IgD-negative memory B cell (primary cell): ENCODE measurements at regions not wholly inside any gene's neighbourhood (a gene's known extent, or its start where the extent isn't known, plus 50 kb on each side); places are given as distances from the start of the nearest gene placed in this dataset.

Experiments
- H3K27ac Mint-ChIP-seq, 3 donors: one replicate each; pipeline ENCODE4 v1.8.0; 2020 to 2022; ENCODE audit warnings: mild to moderate bottlenecking in 3 of 3, mixed read lengths in 3 of 3, moderate library complexity in 1 of 3
- H3K27me3 Mint-ChIP-seq: one replicate; pipeline ENCODE4 v1.8.0; 2021; ENCODE audit warnings: mixed read lengths
- H3K36me3 Mint-ChIP-seq: one replicate; pipeline ENCODE4 v1.8.0; 2020; ENCODE audit warnings: mild to moderate bottlenecking, mixed read lengths
- H3K4me1 Mint-ChIP-seq, 3 donors: one replicate each; pipeline ENCODE4 v1.8.0; 2020 to 2022; ENCODE audit warnings: mixed read lengths in 3 of 3, mild to moderate bottlenecking in 1 of 3
- H3K4me3 Mint-ChIP-seq, 4 donors: one replicate each; pipeline ENCODE4 v1.8.0; 2020 to 2022; ENCODE audit warnings: mild to moderate bottlenecking in 4 of 4, mixed read lengths in 4 of 4, moderate library complexity in 3 of 4
- H3K9me3 Mint-ChIP-seq, 3 donors: one replicate each; pipeline ENCODE4 v1.8.0; 2020 to 2021; ENCODE audit warnings: mixed read lengths in 3 of 3, mild to moderate bottlenecking in 1 of 3

GRCh38 chr7:83882551-83882950 is 233.6 kb upstream of the SEMA3E start:
- Mint-ChIP-seq H3K9me3 (peaks cover 0 to 14% (median 3%) of the 10 kb centered on the region in 3 donors), H3K36me3 (no peaks in the 10 kb centered on the region), H3K4me3 (no peak overlapping the region), H3K27ac (no peak overlapping the region), H3K4me1 (no peaks in the 10 kb centered on the region), H3K27me3 (no peaks in the 10 kb centered on the region)

- Mint-ChIP-seq H3K4me1 (no peaks in the 10 kb centered on the region), H3K27ac (no peak overlapping the region), H3K4me3 (no peak overlapping the region), H3K36me3 (no peaks in the 10 kb centered on the region), H3K9me3 (peaks cover 4 to 5% (median 5%) of the 10 kb centered on the region in 3 donors), H3K27me3 (no peaks in the 10 kb centered on the region)
Observed at GRCh38 chr7:83879063-83879462, 230.1 kb upstream of the SEMA3E start.

GRCh38 chr7:83878614-83879013 is 229.7 kb upstream of the SEMA3E start:
- no peak overlapping the region for H3K27ac Mint-ChIP-seq
- H3K4me1 Mint-ChIP-seq, result no peaks in the 10 kb centered on the region
- no peaks in the 10 kb centered on the region for H3K36me3 Mint-ChIP-seq
- H3K4me3 Mint-ChIP-seq, result no peak overlapping the region
- H3K27me3 Mint-ChIP-seq, result no peaks in the 10 kb centered on the region
- H3K9me3 Mint-ChIP-seq, result peaks cover 4 to 5% (median 5%) of the 10 kb centered on the region in 3 donors

GRCh38 chr7:83876593-83876992 is 227.7 kb upstream of the SEMA3E start:
- Mint-ChIP-seq H3K27me3 (no peaks in the 10 kb centered on the region), H3K4me3 (no peak overlapping the region), H3K27ac (no peak overlapping the region), H3K36me3 (no peaks in the 10 kb centered on the region), H3K4me1 (no peaks in the 10 kb centered on the region), H3K9me3 (peaks cover 4 to 5% (median 5%) of the 10 kb centered on the region in 3 donors)

GRCh38 chr7:83873459-83873858 is 224.5 kb upstream of the SEMA3E start:
- Mint-ChIP-seq H3K9me3 (peaks cover 0 to 5% (median 4%) of the 10 kb centered on the region in 3 donors), H3K27ac (no peak overlapping the region), H3K27me3 (no peaks in the 10 kb centered on the region), H3K4me3 (no peak overlapping the region), H3K4me1 (no peaks in the 10 kb centered on the region), H3K36me3 (no peaks in the 10 kb centered on the region)

DNA sequence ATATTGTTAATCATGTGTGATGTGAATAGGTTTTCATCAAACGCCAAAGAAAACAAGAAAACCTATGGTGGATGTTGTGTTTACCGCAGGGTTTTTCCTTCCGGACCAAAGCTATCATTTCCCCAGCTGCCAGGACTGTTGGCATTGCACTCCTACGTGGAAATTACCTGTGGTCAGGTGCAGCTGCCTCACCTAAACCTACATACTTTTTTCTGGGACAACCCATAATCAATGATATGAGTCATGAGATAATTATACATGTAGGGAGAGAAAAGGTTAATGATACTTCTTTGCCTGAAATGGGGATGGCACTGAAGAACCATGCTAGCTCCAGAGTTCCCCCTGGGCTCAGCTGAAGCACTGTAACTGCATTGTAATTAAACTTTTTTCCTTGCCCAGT is 223.6 kb upstream of the SEMA3E start:
- no peak overlapping the region for H3K4me3 Mint-ChIP-seq
- H3K4me1 Mint-ChIP-seq, result no peaks in the 10 kb centered on the region
- H3K36me3 Mint-ChIP-seq, result no peaks in the 10 kb centered on the region
- peaks cover 0 to 5% (median 4%) of the 10 kb centered on the region in 3 donors for H3K9me3 Mint-ChIP-seq
- no peak overlapping the region for H3K27ac Mint-ChIP-seq
- H3K27me3 Mint-ChIP-seq, result no peaks in the 10 kb centered on the region

DNA sequence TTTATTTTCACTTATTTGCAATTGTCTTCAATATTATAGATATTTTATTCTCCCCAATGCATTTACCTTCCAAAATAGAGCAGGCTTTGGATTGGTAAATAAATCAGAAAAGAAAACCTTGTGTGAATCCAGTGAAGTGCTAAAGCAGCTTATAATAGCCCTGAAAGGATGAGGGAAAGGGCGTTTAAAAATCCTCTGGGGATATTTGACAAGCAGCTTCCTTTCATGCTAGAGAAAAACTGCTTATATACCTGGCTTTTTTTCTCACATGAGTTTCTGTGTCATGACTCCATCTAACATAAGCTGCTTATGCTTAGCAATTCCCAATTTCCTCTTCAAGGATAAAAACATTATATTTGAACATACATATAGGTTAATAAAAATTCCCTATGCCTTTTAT is 221.6 kb upstream of the SEMA3E start:
- Mint-ChIP-seq H3K27ac (no peak overlapping the region), H3K27me3 (no peaks in the 10 kb centered on the region), H3K36me3 (no peaks in the 10 kb centered on the region), H3K4me1 (no peaks in the 10 kb centered on the region), H3K9me3 (peaks cover 0 to 2% (median 0%) of the 10 kb centered on the region in 3 donors), H3K4me3 (no peak overlapping the region)

DNA sequence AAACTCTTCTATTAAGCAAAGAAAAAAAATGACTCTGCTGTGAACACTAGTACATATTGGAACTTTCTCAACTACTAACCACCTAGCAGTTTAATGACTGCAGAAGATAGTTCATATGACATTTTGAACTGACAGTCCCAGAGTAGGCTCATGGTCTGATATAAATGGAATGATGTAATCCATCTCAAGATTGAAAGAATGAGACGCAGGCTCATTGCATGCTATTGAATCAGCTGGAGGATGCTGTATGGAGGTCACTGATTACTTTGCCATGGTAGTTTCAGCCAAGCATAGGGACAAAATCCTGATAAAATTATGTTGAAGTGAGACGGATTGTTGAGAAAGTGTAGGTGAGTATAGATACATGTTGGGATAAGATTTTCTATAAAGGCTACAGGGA is 217.6 kb upstream of the SEMA3E start:
- no peaks in the 10 kb centered on the region for H3K27me3 Mint-ChIP-seq
- H3K4me1 Mint-ChIP-seq, result no peaks in the 10 kb centered on the region
- H3K36me3 Mint-ChIP-seq, result no peaks in the 10 kb centered on the region
- no peak overlapping the region for H3K27ac Mint-ChIP-seq
- H3K9me3 Mint-ChIP-seq, result peaks cover 0 to 2% (median 2%) of the 10 kb centered on the region in 3 donors
- H3K4me3 Mint-ChIP-seq, result no peak overlapping the region

DNA sequence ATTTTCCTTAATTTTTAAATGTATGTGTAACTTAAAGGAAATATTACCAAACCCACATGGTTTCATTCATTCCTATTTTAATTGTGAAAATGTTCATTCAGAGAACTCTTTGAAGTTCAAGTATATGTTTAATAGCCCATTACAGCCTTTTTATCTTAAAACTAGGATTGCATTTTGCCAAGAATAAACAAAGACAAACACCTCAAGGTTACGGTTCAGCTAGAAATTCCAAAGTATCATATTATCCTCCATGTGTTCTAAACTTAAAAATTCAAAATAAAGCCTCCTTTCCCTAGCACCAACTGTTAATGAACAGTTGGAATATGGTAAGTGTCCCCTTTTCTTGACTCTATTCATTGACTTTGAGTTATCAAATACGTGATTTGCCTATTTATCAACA is 215.6 kb upstream of the SEMA3E start:
- Mint-ChIP-seq H3K4me1 (no peaks in the 10 kb centered on the region), H3K27me3 (no peaks in the 10 kb centered on the region), H3K9me3 (peaks cover 0 to 6% (median 0%) of the 10 kb centered on the region in 3 donors), H3K36me3 (no peaks in the 10 kb centered on the region), H3K4me3 (no peak overlapping the region), H3K27ac (no peak overlapping the region)

DNA sequence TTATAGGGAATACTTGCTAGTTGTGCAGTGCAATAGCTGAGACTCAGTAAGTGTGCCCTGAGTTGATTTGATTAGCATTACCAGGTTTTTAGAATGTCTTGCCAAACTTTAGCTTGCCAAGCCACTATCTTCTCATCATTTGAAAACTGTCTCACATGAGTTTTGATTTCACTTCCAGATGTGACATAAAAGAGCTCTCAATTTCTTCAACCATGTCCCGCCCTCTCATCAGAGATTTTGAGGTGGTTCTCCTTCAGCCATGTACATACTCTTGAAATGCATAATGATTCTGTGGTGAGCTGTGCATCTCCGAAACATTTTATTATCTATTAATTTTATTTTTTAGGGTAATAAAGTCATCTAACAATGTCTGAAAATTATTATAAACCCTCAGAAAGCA is 215.0 kb upstream of the SEMA3E start:
- H3K9me3 Mint-ChIP-seq, result peaks cover 0 to 6% (median 0%) of the 10 kb centered on the region in 3 donors
- no peak overlapping the region for H3K4me3 Mint-ChIP-seq
- H3K36me3 Mint-ChIP-seq, result no peaks in the 10 kb centered on the region
- H3K27me3 Mint-ChIP-seq, result no peaks in the 10 kb centered on the region
- no peaks in the 10 kb centered on the region for H3K4me1 Mint-ChIP-seq
- H3K27ac Mint-ChIP-seq, result no peak overlapping the region

DNA sequence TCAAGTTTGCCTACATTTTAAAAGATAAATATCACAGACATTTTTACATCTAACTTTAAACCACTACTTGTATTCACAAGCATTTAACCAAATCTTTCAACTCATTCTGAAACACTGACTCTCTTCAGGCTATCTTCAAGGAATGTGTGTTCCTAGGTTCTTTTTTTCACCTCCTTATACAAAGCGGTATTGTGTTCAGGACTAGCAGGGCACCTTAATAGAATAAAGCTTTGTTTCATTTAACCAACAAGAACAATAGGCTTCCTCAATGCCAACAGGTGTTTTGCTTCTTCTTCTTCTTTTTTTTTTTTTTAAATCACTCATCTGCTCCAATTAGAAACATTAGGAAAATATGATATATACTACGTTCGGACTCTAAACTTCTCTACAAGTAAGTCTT is 212.9 kb upstream of the SEMA3E start:
- no peak overlapping the region for H3K4me3 Mint-ChIP-seq
- no peaks in the 10 kb centered on the region for H3K27me3 Mint-ChIP-seq
- no peaks in the 10 kb centered on the region for H3K4me1 Mint-ChIP-seq
- H3K27ac Mint-ChIP-seq, result no peak overlapping the region
- H3K36me3 Mint-ChIP-seq, result no peaks in the 10 kb centered on the region
- H3K9me3 Mint-ChIP-seq, result peaks cover 0 to 6% (median 0%) of the 10 kb centered on the region in 3 donors

DNA sequence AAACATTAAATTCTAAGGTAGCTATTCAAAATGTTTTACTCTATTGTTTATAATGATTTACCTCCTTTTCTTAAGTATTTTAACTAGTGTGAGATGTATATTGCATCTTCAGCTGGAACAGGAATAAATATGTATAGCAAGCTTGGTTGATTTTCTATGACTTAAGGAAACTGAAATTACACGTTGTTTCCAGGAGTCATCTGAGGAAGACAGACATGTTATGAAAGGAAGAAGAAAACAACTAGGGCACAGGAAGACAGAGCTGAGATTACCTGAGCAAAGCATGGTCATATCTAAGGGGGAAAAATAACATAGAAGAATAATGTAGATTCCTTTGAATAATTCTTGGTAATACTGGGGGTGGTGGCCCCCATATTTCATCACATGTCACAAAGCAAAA is 210.9 kb upstream of the SEMA3E start:
- Mint-ChIP-seq H3K36me3 (no peaks in the 10 kb centered on the region), H3K4me1 (no peaks in the 10 kb centered on the region), H3K9me3 (peaks cover 0 to 6% (median 0%) of the 10 kb centered on the region in 3 donors), H3K4me3 (no peak overlapping the region), H3K27me3 (no peaks in the 10 kb centered on the region), H3K27ac (no peak overlapping the region)

DNA sequence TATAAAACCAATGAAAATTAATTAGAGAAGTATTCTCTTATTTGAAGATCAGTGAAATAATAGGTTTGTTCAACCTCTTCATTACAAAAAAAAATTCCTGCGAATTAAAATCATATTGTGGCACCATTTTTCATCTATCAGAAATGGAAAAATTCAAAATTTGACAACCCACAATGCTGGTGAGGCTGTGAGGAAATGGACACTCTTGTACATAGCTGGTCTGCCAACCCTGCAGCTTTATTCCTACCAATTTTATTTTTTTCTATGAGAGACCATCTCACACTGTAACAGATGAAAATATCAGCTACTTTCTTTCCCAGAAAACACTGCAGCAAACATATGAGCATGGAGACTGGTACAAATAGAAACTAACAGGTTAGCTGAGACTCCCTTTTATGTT is 208.8 kb upstream of the SEMA3E start:
- H3K27me3 Mint-ChIP-seq, result no peaks in the 10 kb centered on the region
- peaks cover 0 to 4% (median 0%) of the 10 kb centered on the region in 3 donors for H3K9me3 Mint-ChIP-seq
- no peak overlapping the region for H3K4me3 Mint-ChIP-seq
- H3K4me1 Mint-ChIP-seq, result no peaks in the 10 kb centered on the region
- no peaks in the 10 kb centered on the region for H3K36me3 Mint-ChIP-seq
- H3K27ac Mint-ChIP-seq, result no peak overlapping the region

GRCh38 chr7:83856094-83856493 is 207.2 kb upstream of the SEMA3E start:
- Mint-ChIP-seq H3K4me1 (no peaks in the 10 kb centered on the region), H3K9me3 (peaks cover 0 to 4% (median 0%) of the 10 kb centered on the region in 3 donors), H3K36me3 (no peaks in the 10 kb centered on the region), H3K27ac (no peak overlapping the region), H3K4me3 (no peak overlapping the region), H3K27me3 (no peaks in the 10 kb centered on the region)

GRCh38 chr7:83852136-83852535 is 203.2 kb upstream of the SEMA3E start:
- no peaks in the 10 kb centered on the region for H3K9me3 Mint-ChIP-seq
- no peaks in the 10 kb centered on the region for H3K4me1 Mint-ChIP-seq
- no peaks in the 10 kb centered on the region for H3K27me3 Mint-ChIP-seq
- no peak overlapping the region for H3K4me3 Mint-ChIP-seq
- H3K27ac Mint-ChIP-seq, result no peak overlapping the region
- no peaks in the 10 kb centered on the region for H3K36me3 Mint-ChIP-seq

GRCh38 chr7:83851551-83851950 is 202.6 kb upstream of the SEMA3E start:
- H3K27me3 Mint-ChIP-seq, result no peaks in the 10 kb centered on the region
- H3K27ac Mint-ChIP-seq, result no peak overlapping the region
- no peaks in the 10 kb centered on the region for H3K36me3 Mint-ChIP-seq

DNA sequence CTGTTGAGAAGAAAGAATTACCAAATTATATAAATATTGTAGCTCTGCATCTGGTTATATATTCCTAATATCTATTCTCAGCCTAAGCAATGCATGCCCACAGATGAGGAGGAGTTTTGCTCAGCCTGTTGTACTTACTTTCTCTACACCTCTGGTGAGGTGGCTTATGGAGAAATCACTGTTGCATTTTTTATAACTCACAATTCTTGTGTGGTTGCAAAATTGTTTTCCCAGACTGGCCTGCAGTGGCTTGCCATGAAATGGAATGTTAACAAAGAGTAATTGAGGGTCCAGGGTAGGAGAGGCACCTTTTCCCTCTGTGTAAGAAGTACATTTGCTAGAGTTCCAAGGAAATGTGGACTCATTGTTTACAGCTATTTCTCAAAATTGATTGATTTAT is 202.0 kb upstream of the SEMA3E start:
- H3K4me3 Mint-ChIP-seq, result no peak overlapping the region
- H3K9me3 Mint-ChIP-seq, result no peaks in the 10 kb centered on the region
- no peaks in the 10 kb centered on the region for H3K27me3 Mint-ChIP-seq
- H3K36me3 Mint-ChIP-seq, result no peaks in the 10 kb centered on the region
- no peaks in the 10 kb centered on the region for H3K4me1 Mint-ChIP-seq
- H3K27ac Mint-ChIP-seq, result no peak overlapping the region

More at GRCh38 chr7:83851551-83851950, 202.6 kb upstream of the SEMA3E start:
- Mint-ChIP-seq H3K4me1 (no peaks in the 10 kb centered on the region), H3K9me3 (no peaks in the 10 kb centered on the region), H3K4me3 (no peak overlapping the region)
